Esophagus muscularis mucosa (tissue), 4 donors: ENCODE measurements at regions not wholly inside any gene's neighbourhood (a gene's known extent, or its start where the extent isn't known, plus 50 kb on each side); places are given as distances from the start of the nearest gene placed in this dataset.

ENCODE experiments used
- CTCF ChIP-seq, 3 experiments: fragments of 200-600 bp in 2 of 3; fragments of 450-650 bp in 1 of 3; sonication (generic) in 2 of 3; IDR thresholded peaks; one replicate each; pipeline ENCODE4 v1.5.1; 2017 to 2019; ENCODE audit warnings: antibody characterized with exemption in 3 of 3, mild to moderate bottlenecking in 2 of 3, moderate library complexity in 1 of 3
- EP300 ChIP-seq: sonication (generic); formaldehyde crosslinking; IDR thresholded peaks from one replicate; pipeline ENCODE4 v1.6.1; 2017; ENCODE audit warnings: antibody characterized with exemption
- POLR2A ChIP-seq: fragments of 450-650 bp; IDR thresholded peaks from one replicate; pipeline ENCODE4 v1.6.1; 2017; ENCODE audit warnings: antibody characterized with exemption, moderate library complexity, mild to moderate bottlenecking, low read depth
- POLR2AphosphoS5 ChIP-seq, 2 donors: sonication (generic); formaldehyde crosslinking; IDR thresholded peaks; one replicate each; pipeline ENCODE4 v1.6.1; 2017; ENCODE audit warnings: antibody characterized with exemption in 2 of 2

GRCh38 chr1:214900590-214900989, 181.9 kb upstream of the KCNK2 start:
- TF ChIP-seq CTCF (IDR thresholded peaks at IDR 0.05) (no peak), POLR2A (no peak), EP300 (no peak), POLR2AphosphoS5 (IDR thresholded peaks at IDR 0.05) (no peak)
